ENCODE measurements at regions not wholly inside any gene's neighbourhood (a gene's known extent, or its start where the extent isn't known, plus 50 kb on each side); places are given as distances from the start of the nearest gene placed in this dataset.

DNA sequence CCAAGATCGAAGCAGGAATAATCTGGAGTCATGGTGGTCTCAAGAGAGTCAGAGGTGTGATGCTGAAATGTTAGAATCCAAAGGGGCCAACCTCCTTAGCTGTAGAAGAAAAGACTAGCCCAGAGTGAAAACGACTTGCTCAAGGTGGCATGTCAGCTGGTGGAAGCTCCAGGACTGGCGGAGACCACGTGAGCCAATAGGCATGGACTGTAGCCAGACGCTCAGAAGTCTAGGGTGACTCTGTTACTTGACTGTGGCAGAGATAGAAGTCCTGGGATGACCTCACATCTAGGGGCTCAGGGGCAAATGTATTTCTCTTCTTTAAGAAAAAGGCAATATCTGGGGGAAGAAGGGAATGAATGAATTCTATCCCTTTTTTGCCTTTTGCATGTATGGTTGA lies 267.4 kb downstream of the ATG4C start:
- ChIA-PET POLR2A (no interaction called here), CTCF (ENCODE audit: low intra/inter-chr PET ratio) (no interaction called here)
- Histone ChIP-seq H3K36me3 (ENCODE audit: control insufficient read depth, insufficient read depth, low read length) (no peaks in the 10 kb centered on the region), H3K27me3 (ENCODE audit: control insufficient read depth in 2 of 2, insufficient read depth in 2 of 2, low read length in 2 of 2) (peaks cover 0 to 4% of the 10 kb centered on the region in 2 experiments; a peak in 2 of 5 replicates), H3K9me1 (ENCODE audit: control insufficient read depth, insufficient read depth, low read length) (no peaks in the 10 kb centered on the region), H3K9ac (ENCODE audit: insufficient read depth in 1 of 2, low read depth in 2 of 2, low read length in 2 of 2) (no peak overlapping the region), H3K79me2 (ENCODE audit: control insufficient read depth, insufficient read depth, low read length) (no peaks in the 10 kb centered on the region), H4K20me1 (replicated peaks; ENCODE audit: control insufficient read depth, insufficient read depth, low read length) (no peaks in the 10 kb centered on the region), H3K4me2 (ENCODE audit: insufficient read depth, low read length) (no peak overlapping the region), H3K4me1 (replicated peaks in 1 of 2; ENCODE audit: control insufficient read depth in 2 of 2, insufficient read depth in 2 of 2, low read length in 2 of 2) (no peaks in the 10 kb centered on the region), H3K9me3 (replicated peaks; ENCODE audit: control insufficient read depth, insufficient read depth, low read depth, low read length) (no peaks in the 10 kb centered on the region), H2AFZ (ENCODE audit: low read depth, low read length) (no peak overlapping the region), H3K4me3 (no peak overlapping the region), H3K27ac (ENCODE audit: extremely low read depth, low read depth, low read length) (no peak overlapping the region)
- no peak for ATAC-seq
- intact Hi-C loops (cut with micrococcal nuclease) (no loop called here), in situ Hi-C loops (cut with MboI) (no loop called here)
- no peak for TF ChIP-seq RFX1 (IDR thresholded peaks at IDR 0.05)
- no peak for TF ChIP-seq BRD9 (IDR thresholded peaks at IDR 0.05; ENCODE audit: low read depth, partially characterized antibody)
- TF ChIP-seq SMARCB1 (IDR thresholded peaks at IDR 0.05; ENCODE audit: insufficient read length, low read depth) = no peak
- no peak for TF ChIP-seq SMARCE1 (IDR thresholded peaks at IDR 0.05)
- TF ChIP-seq ZNF764 (CRISPR knock-in tag; IDR thresholded peaks at IDR 0.05; ENCODE audit: low read depth) = no peak
- TF ChIP-seq TEAD2 (tag; IDR thresholded peaks at IDR 0.05) = no peak
- no peak for TF ChIP-seq PHF20 (IDR thresholded peaks at IDR 0.05; ENCODE audit: partially characterized antibody)
- no peak for TF ChIP-seq CEBPG (CRISPR knock-in tag; IDR thresholded peaks at IDR 0.05)
- TF ChIP-seq CEBPG (tag; conservative IDR thresholded peaks at IDR 0.05 in 1 of 2, IDR thresholded peaks at IDR 0.05 in 1 of 2) = no peak
- no peak for TF ChIP-seq LCOR (CRISPR knock-in tag; IDR thresholded peaks at IDR 0.05)
- TF ChIP-seq, protein P1, sequence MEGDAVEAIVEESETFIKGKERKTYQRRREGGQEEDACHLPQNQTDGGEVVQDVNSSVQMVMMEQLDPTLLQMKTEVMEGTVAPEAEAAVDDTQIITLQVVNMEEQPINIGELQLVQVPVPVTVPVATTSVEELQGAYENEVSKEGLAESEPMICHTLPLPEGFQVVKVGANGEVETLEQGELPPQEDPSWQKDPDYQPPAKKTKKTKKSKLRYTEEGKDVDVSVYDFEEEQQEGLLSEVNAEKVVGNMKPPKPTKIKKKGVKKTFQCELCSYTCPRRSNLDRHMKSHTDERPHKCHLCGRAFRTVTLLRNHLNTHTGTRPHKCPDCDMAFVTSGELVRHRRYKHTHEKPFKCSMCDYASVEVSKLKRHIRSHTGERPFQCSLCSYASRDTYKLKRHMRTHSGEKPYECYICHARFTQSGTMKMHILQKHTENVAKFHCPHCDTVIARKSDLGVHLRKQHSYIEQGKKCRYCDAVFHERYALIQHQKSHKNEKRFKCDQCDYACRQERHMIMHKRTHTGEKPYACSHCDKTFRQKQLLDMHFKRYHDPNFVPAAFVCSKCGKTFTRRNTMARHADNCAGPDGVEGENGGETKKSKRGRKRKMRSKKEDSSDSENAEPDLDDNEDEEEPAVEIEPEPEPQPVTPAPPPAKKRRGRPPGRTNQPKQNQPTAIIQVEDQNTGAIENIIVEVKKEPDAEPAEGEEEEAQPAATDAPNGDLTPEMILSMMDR (IDR thresholded peaks at IDR 0.05 in 2 of 3, conservative IDR thresholded peaks at IDR 0.05 in 1 of 3; ENCODE audit: insufficient read depth in 2 of 3, low read depth in 1 of 3, low read length in 3 of 3) = no peak
- BruUV-seq (replicated peaks) = no TSS peak
- 0% methylated on average over 5 of the region's 5 CpGs for WGBS (ENCODE audit: insufficient coverage, low coverage, missing lambda C conversion rate)
- DNase-seq (ENCODE audit: extremely low read depth in 1 of 4, low spot score in 3 of 4) = no peak
- FAIRE-seq = no peak

Measured in K562 (cell line).